ENCODE measurements at regions not wholly inside any gene's neighbourhood (a gene's known extent, or its start where the extent isn't known, plus 50 kb on each side); places are given as distances from the start of the nearest gene placed in this dataset.
"Not testable (repeated sequence)": the region's sequence is repeated elsewhere in the genome, so short reads cannot be mapped to it uniquely, and the experiment has no call there.

- peak; percentile 81 for DNase-seq
These were observed 93.0 kb downstream of the CRLF3 start for GRCh38 chr17:30731210-30732132.

- not testable (repeated sequence) for DNase-seq
These were observed 93.7 kb downstream of the CRLF3 start for GRCh38 chr17:30730837-30731209.

- DNase-seq: not testable (repeated sequence)
These were observed 94.2 kb downstream of the CRLF3 start for GRCh38 chr17:30730171-30730836.

GRCh38 chr17:30729471-30730170, 94.9 kb downstream of the CRLF3 start:
- DNase-seq: not testable (repeated sequence)

GRCh38 chr17:30727517-30727916, 97.0 kb downstream of the CRLF3 start:
- not testable (repeated sequence) for DNase-seq

- not testable (repeated sequence) for DNase-seq
These were observed 97.8 kb downstream of the CRLF3 start for GRCh38 chr17:30726734-30727133.

GRCh38 chr17:30726310-30726709, 98.2 kb downstream of the CRLF3 start:
- not testable (repeated sequence) for DNase-seq

GRCh38 chr17:30724034-30724650, 100.3 kb downstream of the CRLF3 start:
- DNase-seq: not testable (repeated sequence)

GRCh38 chr17:30722114-30722780, 102.2 kb downstream of the CRLF3 start:
- not testable (repeated sequence) for DNase-seq

GRCh38 chr17:30720971-30721370, 103.5 kb downstream of the CRLF3 start:
- not testable (repeated sequence) for DNase-seq

- DNase-seq: no peak
These were observed 104.5 kb downstream of the CRLF3 start for GRCh38 chr17:30720013-30720471.

- peak; percentile 79 for DNase-seq
These were observed 105.1 kb downstream of the CRLF3 start for GRCh38 chr17:30719131-30719973.

GRCh38 chr17:30718691-30719090, 105.8 kb downstream of the CRLF3 start:
- not testable (repeated sequence) for DNase-seq

GRCh38 chr17:30718099-30718447, 106.4 kb downstream of the CRLF3 start:
- DNase-seq: not testable (repeated sequence)

GRCh38 chr17:30717291-30718098, 107.0 kb downstream of the CRLF3 start:
- DNase-seq: no peak

- DNase-seq: no peak
These were observed 107.8 kb downstream of the CRLF3 start for GRCh38 chr17:30716461-30717290.

GRCh38 chr17:30714825-30715622, 109.5 kb downstream of the CRLF3 start:
- peak; percentile 60 for DNase-seq

- DNase-seq: not testable (repeated sequence)
These were observed 110.7 kb downstream of the CRLF3 start for GRCh38 chr17:30713805-30714204.
